GM23338 (cell line): ENCODE measurements at regions not wholly inside any gene's neighbourhood (a gene's known extent, or its start where the extent isn't known, plus 50 kb on each side); places are given as distances from the start of the nearest gene placed in this dataset.
"Not testable (repeated sequence)": the region's sequence is repeated elsewhere in the genome, so short reads cannot be mapped to it uniquely, and the experiment has no call there.

Source experiments
- ATAC-seq: fragments of 200-7000 bp; cut with Tn5 transposase; 3 replicates; pipeline ENCODE4 v1.9.1; 2020
- DNase-seq: peaks from one replicate; pipeline ENCODE4 v3.0.0-alpha.2; 2015; ENCODE audit warnings: low spot score
- H2AFZ ChIP-seq: fragments of 200-600 bp; sonication (generic); 2 replicates; pipeline ENCODE4 v1.8.0; 2016; ENCODE audit warnings: antibody characterized with exemption, mild to moderate bottlenecking, moderate library complexity
- H3F3A ChIP-seq: fragments of 200-600 bp; sonication (generic); replicated peaks from 2 replicates; pipeline ENCODE4 v1.8.0; 2017; ENCODE audit warnings: antibody characterized with exemption, mixed run types, low read depth
- H3K27ac ChIP-seq: fragments of 200-600 bp; sonication (generic); 2 replicates; pipeline ENCODE4 v1.6.1; 2016; ENCODE audit warnings: low read depth
- H3K27me3 ChIP-seq: fragments of 200-600 bp; sonication (generic); 2 replicates; pipeline ENCODE4 v1.8.0; 2016; ENCODE audit warnings: mild to moderate bottlenecking, mixed run types, moderate library complexity; ENCODE audit not compliant: insufficient read depth
- H3K36me3 ChIP-seq: fragments of 200-600 bp; sonication (generic); 2 replicates; pipeline ENCODE4 v1.8.0; 2016; ENCODE audit warnings: mild to moderate bottlenecking; ENCODE audit not compliant: insufficient read depth
- H3K4me1 ChIP-seq: fragments of 200-600 bp; sonication (generic); 2 replicates; pipeline ENCODE4 v1.8.0; 2016; ENCODE audit warnings: mild to moderate bottlenecking, moderate library complexity; ENCODE audit not compliant: insufficient read depth
- H3K4me2 ChIP-seq: fragments of 200-600 bp; sonication (generic); 2 replicates; pipeline ENCODE4 v1.7.1; 2017; ENCODE audit warnings: mixed run types
- H3K4me3 ChIP-seq: fragments of 200-600 bp; sonication (generic); 2 replicates; pipeline ENCODE4 v1.6.1; 2016; ENCODE audit warnings: mixed run types
- H3K79me2 ChIP-seq: fragments of 200-600 bp; sonication (generic); replicated peaks from 2 replicates; pipeline ENCODE4 v1.8.0; 2017; ENCODE audit warnings: mild to moderate bottlenecking; ENCODE audit not compliant: insufficient read depth
- H3K9me2 ChIP-seq: fragments of 200-600 bp; sonication (generic); 2 replicates; pipeline ENCODE4 v1.8.0; 2017; ENCODE audit not compliant: insufficient read depth
- H4K20me1 ChIP-seq: fragments of 200-600 bp; sonication (generic); replicated peaks from 2 replicates; pipeline ENCODE4 v1.8.0; 2017; ENCODE audit warnings: mild to moderate bottlenecking; ENCODE audit not compliant: insufficient read depth
- H3K27ac Mint-ChIP-seq: 2 replicates; pipeline ENCODE4 v1.8.0; 2020; ENCODE audit warnings: inconsistent platforms, mild to moderate bottlenecking, moderate library complexity, mixed read lengths
- H3K27me3 Mint-ChIP-seq: 3 replicates; pipeline ENCODE4 v1.8.0; 2022; ENCODE audit warnings: low read depth, mild to moderate bottlenecking, moderate library complexity, mixed read lengths, inconsistent platforms; ENCODE audit not compliant: insufficient read depth, poor library complexity
- H3K36me3 Mint-ChIP-seq: 3 replicates; pipeline ENCODE4 v1.8.0; 2021; ENCODE audit warnings: low read depth, mild to moderate bottlenecking, inconsistent platforms, moderate library complexity, mixed read lengths
- H3K4me1 Mint-ChIP-seq: 3 replicates; pipeline ENCODE4 v1.8.0; 2020; ENCODE audit warnings: mild to moderate bottlenecking, inconsistent platforms, mixed read lengths
- H3K4me3 Mint-ChIP-seq: 3 replicates; pipeline ENCODE4 v1.8.0; 2021; ENCODE audit warnings: moderate library complexity, mild to moderate bottlenecking, inconsistent platforms, mixed read lengths
- H3K9me3 Mint-ChIP-seq: 3 replicates; pipeline ENCODE4 v1.8.0; 2020; ENCODE audit warnings: moderate library complexity, mild to moderate bottlenecking, inconsistent platforms, mixed read lengths
- CREB1 ChIP-seq: fragments of 250-450 bp; sonication (Bioruptor Pico); IDR thresholded peaks from 2 replicates; pipeline ENCODE4 v1.5.0; 2020; ENCODE audit warnings: low read depth, mild to moderate bottlenecking, moderate library complexity
- CTCF ChIP-seq, 2 experiments: fragments of 200-600 bp in 1 of 2; sonication (generic) in 1 of 2; conservative IDR thresholded peaks; 2 replicates each; pipeline versions ENCODE4 v1.5.1 to v1.6.1; 2016 to 2017; ENCODE audit warnings: antibody characterized with exemption in 2 of 2, low read depth in 2 of 2, mild to moderate bottlenecking in 2 of 2, moderate library complexity in 1 of 2
- ETS1 ChIP-seq: IDR thresholded peaks from 2 replicates; pipeline ENCODE4 v1.6.1; 2016; ENCODE audit warnings: antibody characterized with exemption
- EZH2 ChIP-seq: fragments of 200-600 bp; sonication (generic); IDR thresholded peaks from one replicate; pipeline ENCODE4 v1.8.0; 2017; ENCODE audit warnings: antibody characterized with exemption, mild to moderate bottlenecking, low read depth; ENCODE audit not compliant: unreplicated experiment
- EZH2phosphoT487 ChIP-seq: fragments of 200-600 bp; sonication (generic); IDR thresholded peaks from one replicate; pipeline ENCODE4 v1.8.1; 2018; ENCODE audit warnings: antibody characterized with exemption; ENCODE audit not compliant: unreplicated experiment
- JUNB ChIP-seq: IDR thresholded peaks from one replicate; pipeline ENCODE4 v1.6.1; 2016; ENCODE audit warnings: antibody characterized with exemption; ENCODE audit not compliant: unreplicated experiment
- POLR2AphosphoS5 ChIP-seq: IDR thresholded peaks from 2 replicates; pipeline ENCODE4 v1.6.1; 2016; ENCODE audit warnings: antibody characterized with exemption, low read depth
- ZNF331 ChIP-seq: fragments of 250-450 bp; sonication (Bioruptor Pico); IDR thresholded peaks from 2 replicates; pipeline ENCODE4 v1.5.0; 2020; ENCODE audit warnings: low read depth, mild to moderate bottlenecking, moderate library complexity

- TF ChIP-seq CTCF (conservative IDR thresholded peaks at IDR 0.05; ENCODE audit: low read depth in 2 of 2), result no peak
- no peak for TF ChIP-seq ZNF331 (CRISPR knock-in tag)
These were observed 103.9 kb downstream of the ZBTB18 start (continued) for GRCh38 chr1:244154872-244155531.

- no peaks in the 10 kb centered on the region for H3K36me3 Mint-ChIP-seq
These were observed 104.6 kb downstream of the ZBTB18 start for GRCh38 chr1:244155661-244156060.

GRCh38 chr1:244156617-244157016 is 105.5 kb downstream of the ZBTB18 start:
- H3K27ac Mint-ChIP-seq, H3K4me3 ChIP-seq, H3K4me3 Mint-ChIP-seq, H3K27me3 Mint-ChIP-seq, H3K36me3 Mint-ChIP-seq, DNase-seq, H3K4me2 ChIP-seq, H3K27me3 ChIP-seq, H3K79me2 ChIP-seq, H2AFZ ChIP-seq, H3K9me3 Mint-ChIP-seq, H3F3A ChIP-seq, H4K20me1 ChIP-seq, H3K36me3 ChIP-seq, ATAC-seq, H3K9me2 ChIP-seq, H3K27ac ChIP-seq: not testable (repeated sequence)
- peaks cover 14% of the 10 kb centered on the region for H3K4me1 ChIP-seq
- H3K4me1 Mint-ChIP-seq, result peaks cover 11% of the 10 kb centered on the region

More at GRCh38 chr1:244155661-244156060, 104.6 kb downstream of the ZBTB18 start:
- H3K9me3 Mint-ChIP-seq, result no peaks in the 10 kb centered on the region; the same call in 2 of the 3 replicates
- H3K4me3 Mint-ChIP-seq, result no peak overlapping the region
- Histone ChIP-seq H2AFZ (no peak overlapping the region; the same call in 1 of the 2 replicates), H3K9me2 (no peaks in the 10 kb centered on the region), H3K27ac (no peak overlapping the region), H3K4me2 (no peak overlapping the region), H4K20me1 (no peaks in the 10 kb centered on the region), H3K36me3 (no peaks in the 10 kb centered on the region), H3K79me2 (no peaks in the 10 kb centered on the region), H3K4me3 (no peak overlapping the region), H3K4me1 (peaks cover 4% of the 10 kb centered on the region), H3K27me3 (no peaks in the 10 kb centered on the region), H3F3A (no peaks in the 10 kb centered on the region)
- DNase-seq (no peak), ATAC-seq (no peak)
- H3K27ac Mint-ChIP-seq, result no peak overlapping the region
- peaks cover 2% of the 10 kb centered on the region; the same call in 2 of the 3 replicates for H3K4me1 Mint-ChIP-seq
- TF ChIP-seq ZNF331 (CRISPR knock-in tag) (no peak), JUNB (no peak)
- peaks cover 2% of the 10 kb centered on the region for H3K27me3 Mint-ChIP-seq

- H4K20me1 ChIP-seq, result no peaks in the 10 kb centered on the region
- ATAC-seq, result no peak
- Mint-ChIP-seq H3K4me1 (peaks cover 14% of the 10 kb centered on the region), H3K4me3 (no peak overlapping the region), H3K36me3 (peaks cover 2% of the 10 kb centered on the region; the same call in 1 of the 3 replicates), H3K27ac (no peak overlapping the region), H3K9me3 (no peaks in the 10 kb centered on the region; the same call in 2 of the 3 replicates), H3K27me3 (no peaks in the 10 kb centered on the region)
- H3F3A ChIP-seq, result no peaks in the 10 kb centered on the region
- H3K36me3 ChIP-seq, result no peaks in the 10 kb centered on the region
- H3K27ac ChIP-seq, result no peak overlapping the region
- DNase-seq, result no peak
- no peaks in the 10 kb centered on the region for H3K27me3 ChIP-seq
- peaks cover 11% of the 10 kb centered on the region; the same call in 1 of the 2 replicates for H3K9me2 ChIP-seq
- H3K4me1 ChIP-seq, result peaks cover 17% of the 10 kb centered on the region
- no peak overlapping the region for H3K4me3 ChIP-seq
- no peak overlapping the region for H3K4me2 ChIP-seq
- no peaks in the 10 kb centered on the region for H3K79me2 ChIP-seq
- no peak overlapping the region for H2AFZ ChIP-seq
- TF ChIP-seq EZH2phosphoT487 (no peak), CREB1 (no peak), EZH2 (no peak), POLR2AphosphoS5 (no peak), ETS1 (no peak)
These were observed 106.8 kb downstream of the ZBTB18 start for GRCh38 chr1:244157731-244158438.
